ENCODE measurements at regions not wholly inside any gene's neighbourhood (a gene's known extent, or its start where the extent isn't known, plus 50 kb on each side); places are given as distances from the start of the nearest gene placed in this dataset.

DNA sequence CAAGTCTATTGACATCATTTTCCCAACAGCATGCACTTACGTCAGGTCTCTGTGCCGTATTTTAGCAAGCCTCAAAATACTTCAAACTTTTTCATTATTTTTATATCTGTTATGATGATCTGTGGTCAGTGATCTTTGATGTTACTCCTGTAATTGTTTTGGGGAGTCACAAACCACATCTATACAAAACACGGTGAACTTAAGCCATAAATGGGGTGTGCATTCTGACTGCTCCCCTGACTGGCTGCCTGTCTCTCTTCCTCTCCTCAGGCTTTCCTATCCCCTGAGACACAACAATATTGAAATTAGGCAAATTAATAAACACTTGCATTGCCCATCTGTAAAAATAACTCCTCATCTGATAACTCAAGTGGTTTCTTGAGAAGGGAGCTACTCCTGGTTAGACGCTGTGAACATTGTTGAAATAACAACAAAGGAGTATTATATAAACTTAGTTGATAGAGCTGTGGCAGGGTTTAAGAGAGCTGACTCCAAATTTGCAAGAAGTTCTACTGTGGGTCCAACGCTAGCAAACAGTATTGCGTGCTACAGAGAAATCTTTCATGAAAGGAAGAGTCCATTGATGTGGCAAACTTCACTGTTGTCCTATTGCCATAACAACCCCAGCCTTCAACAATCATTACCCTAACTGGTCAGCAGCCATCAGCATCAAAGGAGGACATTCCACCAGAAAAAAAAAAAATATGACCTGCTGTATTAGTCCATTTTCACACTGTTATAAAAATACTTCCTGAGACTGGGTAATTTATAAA lies 105.8 kb upstream of the DSCAM start:
- TF ChIP-seq CTCF (IDR thresholded peaks at IDR 0.05; ENCODE audit: insufficient read depth, low read length, poor library complexity, severe bottlenecking), result no peak
- Histone ChIP-seq H3K36me3 (ENCODE audit: control insufficient read depth, insufficient read depth, low read length) (no peaks in the 10 kb centered on the region), H3K27me3 (replicated peaks; ENCODE audit: control insufficient read depth, insufficient read depth, low read length) (no peaks in the 10 kb centered on the region), H3K4me3 (replicated peaks; ENCODE audit: low read depth, low read length) (no peak overlapping the region)
- no peak for DNase-seq (ENCODE audit: extremely low read depth, insufficient read length)

DNA sequence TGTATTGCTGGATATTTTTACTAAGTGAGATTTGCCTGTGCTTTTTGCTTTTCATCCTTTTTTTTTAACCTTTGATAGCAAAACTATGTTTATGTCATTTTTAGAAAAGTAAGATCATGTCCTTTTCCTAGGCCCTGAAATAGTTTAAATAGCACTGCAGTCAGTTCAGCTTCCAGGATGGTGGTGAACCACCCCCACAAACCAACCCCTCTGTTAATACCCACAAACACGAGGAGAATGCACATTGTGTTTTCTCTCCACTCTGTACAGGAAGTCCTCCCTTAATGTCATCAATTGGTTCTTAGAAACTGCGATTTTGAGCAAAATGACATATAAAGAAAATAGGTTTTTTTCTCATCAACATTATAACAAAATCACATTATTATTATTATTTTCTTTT lies 117.7 kb upstream of the DSCAM start:
- TF ChIP-seq CTCF (IDR thresholded peaks at IDR 0.05; ENCODE audit: insufficient read depth, low read length, poor library complexity, severe bottlenecking), result no peak
- no peak overlapping the region for H3K4me3 ChIP-seq (replicated peaks; ENCODE audit: low read depth, low read length)
- DNase-seq (ENCODE audit: extremely low read depth, insufficient read length), result no peak
- no peaks in the 10 kb centered on the region for H3K36me3 ChIP-seq (ENCODE audit: control insufficient read depth, insufficient read depth, low read length)
- H3K27me3 ChIP-seq (replicated peaks; ENCODE audit: control insufficient read depth, insufficient read depth, low read length), result no peaks in the 10 kb centered on the region

GRCh38 chr21:40967771-40968170 lies 120.8 kb upstream of the DSCAM start:
- no peak overlapping the region for H3K4me3 ChIP-seq (replicated peaks; ENCODE audit: low read depth, low read length)
- DNase-seq (ENCODE audit: extremely low read depth, insufficient read length), result no peak
- TF ChIP-seq CTCF (IDR thresholded peaks at IDR 0.05; ENCODE audit: insufficient read depth, low read length, poor library complexity, severe bottlenecking), result no peak
- no peaks in the 10 kb centered on the region for H3K36me3 ChIP-seq (ENCODE audit: control insufficient read depth, insufficient read depth, low read length)
- no peaks in the 10 kb centered on the region for H3K27me3 ChIP-seq (replicated peaks; ENCODE audit: control insufficient read depth, insufficient read depth, low read length)

GRCh38 chr21:40972151-40972550 lies 125.2 kb upstream of the DSCAM start:
- no peak for TF ChIP-seq CTCF (IDR thresholded peaks at IDR 0.05; ENCODE audit: insufficient read depth, low read length, poor library complexity, severe bottlenecking)
- no peak for DNase-seq (ENCODE audit: extremely low read depth, insufficient read length)
- Histone ChIP-seq H3K27me3 (replicated peaks; ENCODE audit: control insufficient read depth, insufficient read depth, low read length) (no peaks in the 10 kb centered on the region), H3K4me3 (replicated peaks; ENCODE audit: low read depth, low read length) (no peak overlapping the region), H3K36me3 (ENCODE audit: control insufficient read depth, insufficient read depth, low read length) (no peaks in the 10 kb centered on the region)

- TF ChIP-seq CTCF (IDR thresholded peaks at IDR 0.05; ENCODE audit: insufficient read depth, low read length, poor library complexity, severe bottlenecking), result no peak
- Histone ChIP-seq H3K36me3 (ENCODE audit: control insufficient read depth, insufficient read depth, low read length) (no peaks in the 10 kb centered on the region), H3K27me3 (replicated peaks; ENCODE audit: control insufficient read depth, insufficient read depth, low read length) (no peaks in the 10 kb centered on the region), H3K4me3 (replicated peaks; ENCODE audit: low read depth, low read length) (no peak overlapping the region)
- DNase-seq (ENCODE audit: extremely low read depth, insufficient read length), result no peak
Observed at GRCh38 chr21:40976198-40977109, 129.5 kb upstream of the DSCAM start.

Data from GM06990 (cell line).